OCI-LY1 (cell line): ENCODE measurements at regions not wholly inside any gene's neighbourhood (a gene's known extent, or its start where the extent isn't known, plus 50 kb on each side); places are given as distances from the start of the nearest gene placed in this dataset.

Experiments used
- CTCF ChIP-seq: fragments of 200-600 bp; sonication (generic), shearing (Covaris generic); IDR thresholded peaks from 2 replicates; pipeline ENCODE4 v1.5.1; 2017; ENCODE audit warnings: mild to moderate bottlenecking, antibody characterized with exemption, low read length, moderate library complexity, mixed read lengths
- EZH2 ChIP-seq: fragments of 200-600 bp; sonication (generic), shearing (Covaris generic); IDR thresholded peaks from 2 replicates; pipeline ENCODE4 v1.8.0; 2017; ENCODE audit warnings: borderline replicate concordance, mixed run types, mild to moderate bottlenecking, antibody characterized with exemption, low read length, moderate library complexity, mixed read lengths

- TF ChIP-seq CTCF (no peak), EZH2 (no peak)
Observed at GRCh38 chr5:30736669-30737068, 456.8 kb upstream of the CDH6 start.
